Tibial nerve (tissue), 4 donors: ENCODE measurements at regions not wholly inside any gene's neighbourhood (a gene's known extent, or its start where the extent isn't known, plus 50 kb on each side); places are given as distances from the start of the nearest gene placed in this dataset.

ENCODE experiments used
- CTCF ChIP-seq, 5 experiments: fragments of 200-600 bp in 3 of 5; fragments of 450-650 bp in 2 of 5; sonication (generic) in 3 of 5; IDR thresholded peaks; one replicate each; pipeline ENCODE4 v1.5.1; 2016 to 2019; ENCODE audit warnings: antibody characterized with exemption in 5 of 5, mild to moderate bottlenecking in 3 of 5, moderate library complexity in 2 of 5
- EP300 ChIP-seq, 2 donors: sonication (generic); formaldehyde crosslinking; IDR thresholded peaks; one replicate each; pipeline ENCODE4 v1.6.1; 2017; ENCODE audit warnings: antibody characterized with exemption in 2 of 2, mild to moderate bottlenecking in 1 of 2
- POLR2A ChIP-seq, 2 donors: fragments of 450-650 bp; IDR thresholded peaks; one replicate each; pipeline ENCODE4 v1.6.1; 2017; ENCODE audit warnings: antibody characterized with exemption in 2 of 2, mild to moderate bottlenecking in 2 of 2, moderate library complexity in 2 of 2

GRCh38 chr5:162543437-162543836, 475.9 kb downstream of the GABRG2 start:
- no peak for TF ChIP-seq CTCF (IDR thresholded peaks at IDR 0.05)
- no peak for TF ChIP-seq POLR2A (IDR thresholded peaks at IDR 0.05)
- no peak for TF ChIP-seq EP300 (IDR thresholded peaks at IDR 0.05)
